Choroid plexus epithelial cell (primary cell): ENCODE measurements at regions not wholly inside any gene's neighbourhood (a gene's known extent, or its start where the extent isn't known, plus 50 kb on each side); places are given as distances from the start of the nearest gene placed in this dataset.

Experiments
- DNase-seq: peaks from one replicate; pipeline ENCODE4 v3.0.0-alpha.2; 2010; ENCODE audit warnings: low read depth
- H3K4me3 ChIP-seq: 2 replicates; pipeline ENCODE4 v1.5.1; 2011; ENCODE audit warnings: low read depth, mild to moderate bottlenecking, control low read depth, low read length, moderate library complexity
- CTCF ChIP-seq: conservative IDR thresholded peaks from 2 replicates; pipeline ENCODE4 v1.5.1; 2011; ENCODE audit warnings: low read depth, mild to moderate bottlenecking, control low read depth, inconsistent platforms, low read length, moderate library complexity

DNA sequence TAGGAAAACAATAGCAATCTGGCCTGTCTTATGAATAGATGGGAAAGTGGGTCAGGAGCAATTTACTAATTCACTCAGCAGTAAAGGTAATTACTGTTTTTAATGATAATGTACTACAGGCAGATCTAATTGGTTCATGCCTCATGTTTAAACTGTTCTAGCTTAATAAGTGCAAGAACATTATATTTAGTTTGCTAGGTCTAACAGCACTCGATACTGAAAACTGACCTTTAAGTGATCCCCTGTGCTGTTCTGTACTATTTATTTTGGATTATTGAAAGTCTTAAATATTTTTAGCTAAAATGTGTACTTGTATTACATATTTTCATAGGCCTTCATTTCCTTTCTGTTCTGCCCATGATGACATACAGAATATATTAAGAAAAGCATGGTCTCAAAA, 998.0 kb upstream of the GJE1 start:
- no peak overlapping the region for H3K4me3 ChIP-seq
- peak; percentile 34 for DNase-seq
- no peak for TF ChIP-seq CTCF

DNA sequence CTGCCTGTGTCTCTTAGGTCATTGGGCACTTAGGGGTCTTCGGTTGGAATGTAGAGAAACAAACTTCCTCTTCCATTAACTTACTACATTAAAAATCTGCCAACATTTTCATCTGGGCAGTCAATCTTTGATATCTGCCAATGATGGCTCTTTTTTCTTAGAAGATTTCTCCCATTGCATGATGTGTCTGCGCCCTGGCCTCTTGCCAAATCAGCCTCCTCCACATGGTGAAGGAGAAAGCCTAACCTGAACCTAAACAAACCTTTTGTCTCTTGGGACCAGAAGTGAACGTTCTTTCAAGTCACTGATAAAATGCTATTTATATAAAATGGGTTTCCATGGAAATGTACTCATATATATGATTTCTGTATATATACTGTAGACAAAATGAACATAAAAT, 998.9 kb upstream of the GJE1 start:
- no peak overlapping the region for H3K4me3 ChIP-seq
- no peak for DNase-seq
- TF ChIP-seq CTCF, result no peak

DNA sequence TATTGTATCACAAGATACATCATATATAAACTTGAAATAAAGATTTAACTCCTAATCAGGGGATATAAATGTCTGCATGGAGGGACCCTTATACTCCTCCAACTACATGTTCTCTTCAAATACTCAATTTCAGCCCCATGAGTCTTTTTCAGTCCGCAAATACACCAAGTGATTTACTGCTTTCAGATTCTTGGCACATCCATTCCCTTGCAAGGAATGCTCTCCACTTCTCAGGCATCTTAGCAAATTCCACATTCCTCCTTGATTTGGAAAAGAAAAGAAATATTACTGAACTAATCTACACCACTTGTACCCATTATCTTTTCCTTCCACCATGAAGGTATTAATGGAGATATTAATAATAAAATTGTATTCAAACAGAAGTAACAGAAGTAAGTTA, 999.4 kb upstream of the GJE1 start:
- no peak overlapping the region for H3K4me3 ChIP-seq
- DNase-seq, result no peak
- TF ChIP-seq CTCF, result no peak

- no peak for TF ChIP-seq CTCF
- no peak for DNase-seq
- no peak overlapping the region for H3K4me3 ChIP-seq
Observed at GRCh38 chr6:141131616-141132015, 1001.1 kb upstream of the GJE1 start.

DNA sequence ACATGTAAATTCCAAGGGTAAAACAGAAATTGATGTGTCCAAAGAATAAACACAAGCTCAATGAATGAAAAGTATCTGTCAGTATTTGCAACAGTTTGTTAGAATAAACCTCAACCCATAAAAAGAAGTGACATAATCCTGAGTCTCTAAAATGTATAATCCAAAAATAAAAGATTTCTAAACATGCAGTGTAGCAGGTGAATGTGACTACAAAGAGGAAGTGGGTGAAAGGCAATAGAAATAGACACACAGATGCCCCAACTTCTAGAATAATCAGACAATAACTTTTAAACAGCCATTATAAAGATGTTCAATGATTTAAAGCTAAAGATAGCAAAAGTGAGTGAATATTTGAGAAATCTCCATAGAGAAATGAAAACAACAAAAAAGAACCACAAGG, 1009.2 kb upstream of the GJE1 start:
- no peak overlapping the region for H3K4me3 ChIP-seq
- DNase-seq, result no peak
- no peak for TF ChIP-seq CTCF

GRCh38 chr6:141123049-141123448, 1009.7 kb upstream of the GJE1 start:
- TF ChIP-seq CTCF, result no peak
- DNase-seq, result no peak
- no peak overlapping the region for H3K4me3 ChIP-seq

DNA sequence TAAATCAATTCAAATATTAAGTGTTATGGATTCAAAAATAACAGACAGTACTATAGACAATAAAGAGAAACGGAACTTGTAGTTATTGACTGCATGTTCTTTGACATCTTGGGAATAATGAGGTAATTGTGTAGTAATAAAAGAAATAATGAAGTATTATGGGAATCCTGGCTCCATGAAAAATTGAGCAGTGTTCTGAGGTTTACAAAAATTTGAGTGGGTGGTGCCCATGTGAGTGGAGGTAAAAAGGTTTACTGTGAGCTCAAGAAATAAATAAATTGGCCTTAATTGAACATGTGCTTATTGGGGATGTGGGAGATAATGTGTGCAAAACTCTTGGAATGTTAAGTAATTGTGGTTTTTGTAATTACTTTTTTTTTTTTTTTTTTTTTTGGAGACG, 1013.7 kb upstream of the GJE1 start:
- no peak for DNase-seq
- no peak for TF ChIP-seq CTCF
- H3K4me3 ChIP-seq, result no peak overlapping the region
